ENCODE measurements at regions not wholly inside any gene's neighbourhood (a gene's known extent, or its start where the extent isn't known, plus 50 kb on each side); places are given as distances from the start of the nearest gene placed in this dataset.
"Not testable (repeated sequence)": the region's sequence is repeated elsewhere in the genome, so short reads cannot be mapped to it uniquely, and the experiment has no call there.

DNA sequence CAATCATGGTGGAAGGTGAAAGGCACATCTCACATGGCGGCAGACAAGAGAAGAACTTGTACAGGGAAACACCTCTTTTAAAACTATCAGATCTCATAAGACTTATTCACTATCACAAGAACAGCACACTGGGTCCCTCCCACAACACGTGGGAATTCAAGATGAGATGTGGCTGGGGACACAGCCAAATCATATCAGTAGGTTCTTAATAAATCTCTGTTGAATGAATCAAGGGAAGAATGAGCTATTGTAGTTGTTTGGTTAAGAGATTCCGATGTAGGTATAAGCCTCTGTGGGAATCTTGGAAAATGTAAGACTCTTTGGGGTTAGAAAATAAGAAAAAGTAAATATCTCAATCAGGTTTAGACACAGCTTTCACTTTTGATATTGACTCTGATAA is 400.2 kb downstream of the KCNRG start:
- DNase-seq (ENCODE audit: low read depth in 2 of 2), result no peak

DNA sequence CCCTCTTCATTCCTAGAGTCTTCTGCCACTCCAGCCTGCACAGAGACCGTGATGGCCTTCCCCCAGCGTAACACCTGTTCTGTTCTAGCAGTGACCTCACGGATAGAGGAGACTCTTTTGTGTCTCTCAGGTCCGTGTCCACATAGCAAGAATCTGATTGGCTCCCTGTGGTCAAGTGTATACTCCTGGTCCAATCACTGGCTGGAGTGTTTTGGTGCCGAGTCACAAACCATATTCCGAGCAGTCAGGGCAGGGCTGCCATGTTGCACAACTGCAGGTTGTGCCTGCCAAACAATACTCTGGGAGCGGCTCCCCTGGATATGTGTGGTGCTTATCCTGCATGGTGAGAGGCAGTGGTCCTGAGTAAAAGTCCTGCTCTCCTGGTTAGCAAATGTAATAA is 402.4 kb downstream of the KCNRG start:
- no peak for DNase-seq (ENCODE audit: low read depth in 2 of 2)

DNA sequence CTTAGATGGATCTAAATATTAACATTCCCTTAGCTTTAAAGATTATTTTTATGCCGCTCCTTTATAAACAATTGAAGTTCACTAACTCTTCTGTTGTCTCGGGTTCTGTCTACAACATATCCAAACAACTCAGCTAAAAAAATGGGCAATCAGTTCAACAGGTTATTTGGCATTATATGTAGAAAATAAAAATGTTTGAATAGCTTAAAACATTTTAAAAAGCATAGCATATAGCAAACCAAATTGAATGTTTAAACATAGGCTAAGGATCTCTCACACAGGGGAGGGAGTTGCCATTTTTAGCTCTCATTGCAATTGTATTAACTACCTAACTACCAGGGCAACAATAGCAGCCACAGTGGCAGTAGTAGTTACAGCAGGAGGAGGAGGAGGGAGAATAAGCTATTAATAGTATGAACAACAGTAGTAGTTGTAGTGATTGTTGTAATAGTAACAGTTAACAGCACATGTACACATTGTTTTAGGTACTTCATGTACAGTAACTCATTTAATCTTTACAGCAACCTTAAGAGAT is 404.2 kb downstream of the KCNRG start:
- DNase-seq (ENCODE audit: low read depth in 2 of 2), result no peak

DNA sequence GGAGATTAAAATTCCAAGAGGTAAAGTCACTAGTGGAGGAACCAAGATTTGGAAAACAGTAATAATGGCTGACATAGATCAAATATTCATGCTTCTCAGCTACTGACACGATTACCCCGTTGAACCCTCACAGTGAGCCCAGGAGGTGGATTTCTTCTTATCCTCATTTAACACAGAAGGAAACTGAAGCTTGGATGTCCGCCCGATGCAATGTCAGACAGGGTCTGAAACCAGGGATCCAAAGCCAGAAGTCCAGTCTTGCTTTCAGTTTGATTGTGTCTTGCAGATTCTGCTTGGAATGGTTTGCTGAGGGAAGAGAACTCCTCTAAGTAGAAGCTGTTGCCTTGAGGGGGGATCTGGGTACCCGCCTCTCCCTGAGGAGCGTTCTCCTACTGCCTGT is 404.7 kb downstream of the KCNRG start:
- DNase-seq (ENCODE audit: low read depth in 2 of 2), result no peak

DNA sequence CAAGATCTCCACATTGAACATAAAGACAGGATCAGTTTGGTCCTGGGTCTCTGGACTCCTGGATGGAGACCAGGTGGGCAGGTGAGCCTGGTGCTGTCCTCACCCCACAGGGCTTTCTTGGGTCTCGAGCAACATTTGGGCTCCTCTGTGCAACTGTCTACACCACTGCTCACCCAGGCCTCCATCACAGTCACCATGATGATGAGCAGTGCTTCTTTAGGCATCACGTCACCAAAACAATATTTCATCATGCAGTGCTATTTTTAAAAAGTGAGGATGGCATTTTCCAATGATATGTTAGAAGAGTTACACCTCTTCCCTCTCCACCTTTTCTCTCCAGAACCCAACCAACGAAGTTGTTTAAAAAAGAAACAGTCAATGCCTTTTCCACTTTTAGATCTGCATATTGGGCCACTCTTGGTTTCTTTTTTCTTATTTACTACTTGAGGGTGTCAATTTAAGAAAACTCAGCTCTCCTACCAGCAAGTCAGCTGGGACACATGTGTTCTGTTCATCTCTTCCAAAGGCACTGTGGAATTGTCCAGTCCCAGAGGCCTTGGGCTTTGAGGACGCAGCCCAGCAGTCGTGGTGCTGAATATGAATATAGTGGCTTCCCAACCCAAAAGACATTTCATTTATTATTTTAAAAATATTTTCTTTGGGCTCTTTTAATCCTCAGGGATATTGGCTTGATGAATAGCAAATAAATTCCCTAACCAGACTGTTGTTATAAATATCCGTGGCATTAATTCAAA is 405.7 kb downstream of the KCNRG start:
- DNase-seq (ENCODE audit: low read depth in 2 of 2), result no peak

DNA sequence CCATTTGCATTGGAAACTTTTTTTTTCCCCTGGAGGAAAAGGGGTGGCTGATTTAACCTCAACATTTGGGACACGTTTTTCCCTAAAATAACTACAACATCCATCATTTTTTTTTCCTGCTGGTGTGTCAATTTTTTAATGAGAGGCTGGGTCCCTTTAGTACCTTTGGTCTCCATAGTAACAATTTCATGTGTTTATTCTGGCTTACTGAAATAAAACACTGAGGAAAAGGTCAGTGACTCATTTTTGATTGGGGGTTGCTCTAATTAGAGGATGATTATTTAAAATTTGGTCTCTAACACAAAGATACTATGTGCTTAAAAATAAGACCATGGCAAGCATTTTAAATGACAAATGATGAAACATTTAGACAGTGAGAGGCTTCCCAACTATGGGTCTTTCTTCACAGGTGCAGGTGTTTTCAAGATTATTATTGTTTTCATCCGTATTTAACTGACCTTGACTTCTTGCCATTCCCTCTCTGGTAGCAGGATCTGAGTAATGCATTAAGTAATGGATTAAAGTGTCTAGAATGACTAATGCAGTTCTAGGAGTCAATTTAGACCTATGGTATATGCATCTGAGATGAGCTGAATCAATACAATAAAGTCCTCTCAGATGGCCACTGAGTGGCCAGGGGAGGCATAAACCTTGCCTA is 406.4 kb downstream of the KCNRG start:
- DNase-seq (ENCODE audit: low read depth in 2 of 2), result no peak

DNA sequence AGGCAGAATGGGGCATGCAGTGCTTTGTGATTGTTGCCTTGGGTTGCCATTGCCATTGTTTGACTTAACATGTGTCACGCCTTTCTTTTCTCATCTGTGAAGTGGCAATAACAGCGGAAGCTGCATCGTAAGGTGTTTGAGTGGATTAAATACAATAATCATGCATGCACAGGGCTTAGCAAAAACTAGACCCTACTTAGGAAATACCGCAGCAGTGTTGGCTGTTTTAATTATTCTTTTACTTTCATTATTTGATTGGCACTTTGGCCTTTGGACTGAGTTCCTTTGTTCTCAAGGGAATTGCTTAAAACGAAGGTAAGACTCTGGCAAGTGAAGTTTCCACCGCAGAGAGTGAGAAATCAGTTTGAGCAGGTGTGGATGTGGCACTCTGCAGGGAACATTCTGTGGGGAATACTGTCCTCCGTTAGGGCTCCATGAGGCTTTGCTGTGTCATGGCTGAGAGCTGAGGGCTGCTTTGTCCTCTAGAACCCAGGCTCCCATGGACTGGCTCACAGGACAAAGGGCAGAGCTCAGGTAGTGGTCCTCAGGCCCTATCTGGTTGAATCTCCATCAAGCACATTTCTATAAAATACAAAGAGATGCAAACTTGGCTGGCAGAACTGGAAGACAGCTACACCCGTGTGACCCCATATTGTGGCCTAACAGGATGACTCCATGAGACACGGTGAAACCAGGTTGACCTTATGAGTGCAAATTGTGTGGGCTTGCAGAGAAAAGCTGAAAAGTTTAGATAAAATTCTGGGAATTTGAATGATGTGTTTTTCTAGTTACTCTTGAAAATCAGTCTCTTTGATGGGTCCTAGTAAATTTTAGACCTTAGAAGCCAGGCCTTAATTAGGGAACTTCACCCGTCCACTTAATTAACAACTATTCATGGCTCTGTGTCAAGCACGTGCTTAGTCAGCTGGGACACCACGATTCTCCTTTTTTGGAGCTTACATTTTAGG is 407.2 kb downstream of the KCNRG start:
- no peak for DNase-seq (ENCODE audit: low read depth in 2 of 2)

DNA sequence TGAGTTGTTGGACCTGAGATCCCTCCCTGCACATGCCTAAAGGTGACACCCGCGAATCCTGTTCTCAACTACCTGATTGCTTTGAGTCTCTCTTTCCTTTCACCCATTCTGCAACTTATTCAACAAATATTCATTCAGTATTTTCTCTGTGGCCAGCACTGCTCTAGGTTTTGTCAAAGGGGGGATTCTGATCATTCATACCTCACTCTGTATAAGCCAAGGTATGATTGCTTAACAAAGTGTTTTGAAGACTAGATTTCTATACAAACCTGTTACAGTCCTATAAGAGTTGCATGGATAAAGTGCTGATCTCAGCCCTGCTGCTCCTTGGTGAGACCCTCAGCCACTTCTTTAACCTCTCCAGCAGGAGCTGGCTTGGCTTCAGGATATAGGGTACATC is 409.7 kb downstream of the KCNRG start:
- DNase-seq (ENCODE audit: low read depth in 2 of 2), result no peak

DNA sequence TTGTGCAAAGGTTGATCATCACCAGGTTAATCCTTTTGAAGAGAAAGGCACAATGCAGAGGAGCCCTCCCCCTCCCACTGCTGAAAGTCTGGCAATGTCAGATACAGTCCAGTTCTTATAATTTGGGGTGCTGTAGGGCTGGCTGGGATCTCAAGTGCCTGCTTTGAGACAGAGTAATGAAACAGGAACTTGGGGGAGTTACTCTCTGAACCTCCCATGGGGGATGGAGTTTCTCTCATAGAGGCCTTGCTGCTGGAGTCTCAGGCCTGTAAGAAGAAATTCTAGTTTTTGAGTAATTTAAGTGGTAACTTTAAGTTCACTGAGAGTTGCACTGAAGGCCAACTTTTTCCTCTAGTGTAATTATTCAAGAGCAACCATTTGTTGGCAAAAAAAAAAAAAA is 410.5 kb downstream of the KCNRG start:
- no peak for DNase-seq (ENCODE audit: low read depth in 2 of 2)

DNA sequence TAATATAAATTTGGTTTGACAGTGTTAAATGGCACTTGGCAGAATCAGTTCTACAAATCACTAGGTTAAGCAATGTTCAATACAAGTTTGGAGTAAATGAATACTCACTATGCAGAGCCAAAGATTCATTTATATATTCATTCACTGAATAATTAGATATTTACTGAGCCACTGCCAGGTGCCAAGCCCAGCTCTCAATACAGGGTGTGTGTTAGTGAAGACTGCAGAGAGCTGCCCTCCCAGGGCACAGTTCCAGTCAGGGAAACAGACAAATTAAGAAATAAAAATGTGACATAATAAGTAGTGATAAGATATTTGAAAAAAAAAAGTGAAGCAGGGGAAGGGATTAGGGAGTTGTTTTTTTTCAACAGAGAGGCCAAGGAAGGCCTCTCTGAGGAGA is 411.7 kb downstream of the KCNRG start:
- no peak for DNase-seq (ENCODE audit: low read depth in 2 of 2)

DNA sequence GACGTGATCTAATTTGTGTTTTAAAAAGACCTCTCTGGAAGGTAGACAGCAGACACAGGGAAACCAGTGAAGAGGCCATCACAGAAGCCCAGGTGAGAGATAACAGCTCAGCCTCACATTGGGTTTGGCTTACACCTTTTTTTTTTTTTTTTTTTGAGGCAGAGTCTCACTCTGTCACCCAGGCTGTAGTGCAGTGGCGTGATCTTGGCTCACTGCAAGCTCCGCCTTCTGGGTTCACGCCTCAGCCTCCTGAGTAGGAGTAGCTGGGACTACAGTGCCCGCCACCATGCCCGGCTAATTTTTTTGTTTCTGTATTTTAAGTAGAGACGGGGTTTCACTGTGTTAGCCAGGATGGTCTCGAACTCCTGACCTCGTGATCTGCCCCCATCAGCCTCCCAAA is 412.3 kb downstream of the KCNRG start:
- DNase-seq (ENCODE audit: low read depth in 2 of 2), result not testable (repeated sequence)

DNA sequence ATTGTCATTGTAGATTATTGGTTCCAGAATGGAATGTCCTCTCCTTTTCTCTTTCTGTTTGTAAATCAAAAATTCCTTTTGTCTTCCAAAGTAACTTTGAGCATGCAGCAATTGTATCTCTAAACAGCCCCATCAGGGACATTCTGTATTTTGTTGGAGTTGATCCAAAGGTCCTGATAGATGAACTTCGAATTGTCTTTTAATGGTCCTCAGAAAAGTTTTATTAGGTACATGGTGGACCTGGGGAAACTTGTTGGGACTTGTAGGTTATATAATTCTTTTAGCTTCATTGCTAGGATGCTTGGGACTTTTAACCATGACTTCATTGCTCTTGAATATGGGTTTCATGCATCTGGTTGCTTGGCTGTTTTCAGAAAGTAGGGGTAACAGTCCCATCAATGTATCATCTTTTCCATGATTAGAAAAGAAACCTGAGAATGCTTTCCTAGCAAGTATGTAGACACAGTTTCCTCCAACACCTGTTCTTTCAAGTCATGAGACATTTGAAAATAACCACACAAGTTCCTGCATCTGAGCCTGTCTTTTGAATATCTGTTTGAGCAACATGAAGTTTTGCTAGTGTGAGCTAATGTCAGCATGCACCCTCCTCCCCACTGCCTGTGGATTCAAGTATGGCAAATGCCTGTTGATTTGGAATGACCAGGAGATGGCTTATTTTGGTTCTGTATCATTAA is 413.1 kb downstream of the KCNRG start:
- DNase-seq (ENCODE audit: low read depth in 2 of 2), result no peak

DNA sequence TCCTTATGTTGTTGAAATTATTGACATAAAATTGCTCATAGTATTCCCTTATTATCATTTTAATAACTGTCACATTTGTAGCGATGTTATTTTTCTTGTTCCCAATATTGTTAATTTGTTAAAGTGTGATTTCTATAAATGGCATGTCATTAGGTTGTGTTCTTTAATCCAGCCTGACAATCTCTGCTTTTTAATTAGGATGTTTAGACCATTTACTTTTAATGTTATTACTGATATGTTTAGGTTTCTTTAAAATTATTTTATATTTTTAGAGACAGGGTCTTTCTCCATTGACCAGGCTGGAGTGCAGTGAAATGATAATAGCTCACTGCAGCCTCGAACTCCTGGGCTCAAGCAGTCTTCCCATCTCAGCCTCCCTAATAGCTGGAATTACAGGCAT is 408.5 kb downstream of the DLEU7 start:
- DNase-seq (ENCODE audit: low read depth in 2 of 2), result no peak

DNA sequence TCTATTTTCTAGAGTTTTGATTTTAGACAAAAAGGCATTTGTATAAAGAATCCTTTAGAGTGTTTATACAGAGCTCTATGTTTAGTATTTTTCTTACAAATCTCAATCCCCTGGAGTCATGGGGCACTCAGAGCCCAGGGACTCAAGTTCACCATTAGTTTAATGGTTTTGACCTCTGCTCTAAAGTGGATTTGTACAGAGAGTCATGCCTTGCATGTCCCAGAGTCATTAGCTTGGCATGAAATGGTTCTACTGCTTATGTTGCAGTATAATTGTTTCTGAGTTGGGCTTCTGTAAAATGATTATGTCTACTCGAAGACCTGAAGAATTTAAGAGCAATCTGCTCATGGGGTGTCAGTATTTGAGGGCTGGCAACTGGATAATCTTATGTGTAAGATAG is 406.2 kb downstream of the DLEU7 start:
- no peak for DNase-seq (ENCODE audit: low read depth in 2 of 2)

DNA sequence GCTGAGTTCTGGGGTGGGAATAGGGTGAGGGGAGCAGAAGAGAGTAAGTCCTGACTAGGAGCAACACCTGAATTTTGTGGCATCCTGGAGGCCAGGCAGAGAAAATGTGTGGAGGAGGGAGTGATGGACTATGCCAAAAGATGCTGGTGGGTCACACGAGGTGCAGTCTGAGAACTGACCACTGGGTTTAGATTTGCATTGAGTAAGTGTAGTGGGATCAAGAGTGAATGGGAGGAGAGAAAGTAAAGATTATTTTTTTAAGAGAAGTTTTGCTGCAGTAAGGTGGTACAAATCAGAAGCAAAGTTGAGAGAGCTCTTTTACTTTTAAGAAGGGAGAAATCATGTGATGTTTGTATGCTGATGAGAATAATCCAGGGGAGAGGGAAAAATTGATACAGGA is 405.1 kb downstream of the DLEU7 start:
- DNase-seq (ENCODE audit: low read depth in 2 of 2), result no peak

DNA sequence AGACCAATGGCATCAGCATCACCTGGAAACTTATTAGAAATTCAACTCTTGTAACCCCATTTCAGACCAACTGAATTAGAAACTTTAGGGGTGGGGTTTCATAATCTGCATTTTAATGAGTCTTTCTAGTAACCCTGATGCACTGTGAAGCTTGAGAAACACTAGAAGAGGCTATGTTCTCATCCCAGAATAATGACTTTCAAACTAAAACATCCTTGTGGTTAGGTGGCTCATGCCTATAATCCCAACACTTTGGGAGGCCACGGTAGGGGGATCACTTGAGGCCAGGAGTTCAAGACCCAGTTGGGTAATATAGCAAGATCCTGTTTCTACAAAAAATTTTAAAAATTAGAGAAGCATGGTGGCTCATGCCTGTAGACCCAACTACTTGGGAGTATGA is 402.4 kb downstream of the DLEU7 start:
- DNase-seq (ENCODE audit: low read depth in 2 of 2), result no peak

DNA sequence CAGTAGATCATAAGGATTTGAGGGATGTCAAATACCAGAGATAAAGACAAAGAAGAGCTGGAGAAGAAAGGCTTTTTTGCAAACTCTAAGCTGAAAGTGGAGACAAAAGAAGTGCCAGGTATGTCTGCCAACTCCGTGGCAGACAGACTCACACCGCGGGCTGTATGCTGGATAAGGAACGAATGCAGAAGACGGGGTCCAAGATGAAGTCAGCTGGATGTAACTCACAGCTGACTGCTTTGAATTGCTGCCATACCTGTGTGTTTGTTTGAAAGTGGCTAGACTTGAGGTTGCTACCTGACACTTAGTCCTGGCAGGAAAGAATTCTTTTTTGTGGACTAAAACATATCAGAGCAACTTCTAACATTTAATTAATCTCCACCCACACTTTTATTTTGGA is 398.8 kb downstream of the DLEU7 start:
- DNase-seq (ENCODE audit: low read depth in 2 of 2), result no peak

DNA sequence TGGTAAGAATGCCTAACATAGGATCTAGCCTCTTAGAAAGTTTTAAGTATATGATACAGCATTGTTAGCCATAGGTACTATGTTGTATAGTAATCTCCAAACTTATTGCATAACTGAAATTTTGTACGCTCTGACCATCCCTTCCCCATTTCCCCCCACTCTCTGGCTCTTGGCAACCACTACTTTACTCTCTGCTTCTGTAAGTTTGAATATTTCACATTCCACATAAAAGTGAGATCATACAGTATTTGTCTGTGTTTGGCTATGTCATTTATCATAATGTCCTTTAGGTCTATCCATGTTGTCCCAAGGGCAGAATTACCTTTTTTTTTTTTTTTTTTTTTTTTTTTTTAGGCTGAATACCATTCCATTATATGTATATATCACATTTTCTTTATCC is 396.9 kb downstream of the DLEU7 start:
- no peak for DNase-seq (ENCODE audit: low read depth in 2 of 2)

DNA sequence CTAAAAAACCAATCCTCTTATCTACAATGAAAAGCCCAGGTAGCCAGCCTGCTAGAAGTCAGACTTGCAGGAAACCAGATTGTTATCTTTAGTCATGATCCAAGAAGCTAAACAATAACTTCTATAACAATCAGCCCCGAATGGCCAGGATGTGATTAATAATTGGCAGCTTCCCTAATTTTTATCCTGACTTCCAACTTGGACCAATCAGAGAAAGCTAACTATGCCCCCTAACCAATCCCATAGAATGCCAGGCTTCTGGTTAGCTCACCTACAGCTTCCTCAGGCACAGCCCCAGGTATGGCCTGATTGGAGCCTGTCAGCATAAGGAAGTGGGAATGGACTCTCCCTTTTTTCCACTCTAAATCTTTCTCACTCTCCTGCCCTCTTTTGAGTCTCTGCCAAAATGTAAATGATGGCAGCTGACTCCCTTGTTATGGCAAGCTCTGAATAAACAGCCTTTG is 394.9 kb downstream of the DLEU7 start:
- no peak for DNase-seq (ENCODE audit: low read depth in 2 of 2)

DNA sequence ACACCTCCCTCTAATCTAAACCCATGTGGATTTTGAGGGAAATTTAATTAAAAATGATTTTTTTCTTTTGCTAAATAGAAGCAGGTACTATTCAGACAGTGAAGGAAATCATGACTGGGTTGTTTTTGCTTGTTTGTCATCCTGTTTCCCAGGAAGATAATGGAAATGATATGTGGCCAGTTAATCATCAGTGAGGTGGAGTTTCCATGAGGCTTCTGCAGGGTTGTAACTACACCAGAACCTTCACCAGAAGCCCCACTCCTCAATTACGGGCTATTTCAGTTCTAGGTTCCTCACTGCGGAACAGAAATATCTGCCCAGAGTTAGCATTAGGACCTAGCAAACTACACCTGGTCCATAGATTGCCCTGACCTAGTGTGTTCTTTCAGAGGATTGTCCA is 394.0 kb downstream of the DLEU7 start:
- no peak for DNase-seq (ENCODE audit: low read depth in 2 of 2)

DNA sequence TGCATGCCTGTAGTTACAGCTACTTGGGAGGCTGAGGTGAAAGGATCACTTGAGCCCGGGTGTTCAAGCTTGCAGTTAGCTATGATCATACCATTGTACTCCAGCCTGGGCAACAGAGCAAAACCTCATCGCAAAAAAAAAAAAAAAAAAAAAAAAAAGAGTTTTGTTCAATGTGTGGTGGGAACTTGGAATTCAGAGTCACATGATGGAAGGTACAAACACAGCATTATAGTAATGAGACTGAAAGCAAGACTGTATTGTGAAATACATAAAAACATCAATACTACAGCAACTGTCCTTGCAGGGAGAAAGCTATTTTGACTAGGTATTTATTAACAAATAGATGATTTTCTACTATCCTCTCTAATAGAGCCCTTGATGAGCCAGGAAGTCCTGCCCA is 393.2 kb downstream of the DLEU7 start:
- no peak for DNase-seq (ENCODE audit: low read depth in 2 of 2)

DNA sequence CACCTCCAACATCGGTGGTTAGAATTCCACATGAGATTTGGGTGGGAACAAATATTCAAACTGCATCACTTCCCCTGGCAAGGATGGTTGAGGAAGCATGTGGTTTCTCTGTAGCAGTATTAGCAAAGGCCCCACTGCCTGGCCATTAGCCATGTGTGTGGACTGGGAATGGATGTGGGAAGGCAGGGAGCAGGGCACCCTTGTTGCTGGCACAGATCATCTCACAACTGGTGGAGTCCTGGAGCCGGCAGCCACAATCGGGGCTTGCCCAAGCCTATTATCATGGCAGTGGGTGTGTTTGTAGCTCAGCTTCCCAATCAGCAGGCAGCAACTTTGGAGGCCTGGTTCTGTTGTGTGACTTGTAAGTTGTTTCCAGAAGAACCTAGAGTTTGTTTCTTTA is 391.9 kb downstream of the DLEU7 start:
- DNase-seq (ENCODE audit: low read depth in 2 of 2), result no peak
